GM19463 (cell line): ENCODE measurements at regions not wholly inside any gene's neighbourhood (a gene's known extent, or its start where the extent isn't known, plus 50 kb on each side); places are given as distances from the start of the nearest gene placed in this dataset.
"Not testable (repeated sequence)": the region's sequence is repeated elsewhere in the genome, so short reads cannot be mapped to it uniquely, and the experiment has no call there.

Experiments used
- ATAC-seq: cut with Tn5 transposase; IDR thresholded peaks from one replicate; pipeline ENCODE4 v1.9.1; 2021; ENCODE audit warnings: mild to moderate bottlenecking, moderate library complexity; ENCODE audit not compliant: unreplicated experiment

- ATAC-seq: no peak
Measured at GRCh38 chr13:70817576-70817975, 709.3 kb upstream of the KLHL1 start.

GRCh38 chr13:70816853-70817252, 708.6 kb upstream of the KLHL1 start:
- no peak for ATAC-seq

DNA sequence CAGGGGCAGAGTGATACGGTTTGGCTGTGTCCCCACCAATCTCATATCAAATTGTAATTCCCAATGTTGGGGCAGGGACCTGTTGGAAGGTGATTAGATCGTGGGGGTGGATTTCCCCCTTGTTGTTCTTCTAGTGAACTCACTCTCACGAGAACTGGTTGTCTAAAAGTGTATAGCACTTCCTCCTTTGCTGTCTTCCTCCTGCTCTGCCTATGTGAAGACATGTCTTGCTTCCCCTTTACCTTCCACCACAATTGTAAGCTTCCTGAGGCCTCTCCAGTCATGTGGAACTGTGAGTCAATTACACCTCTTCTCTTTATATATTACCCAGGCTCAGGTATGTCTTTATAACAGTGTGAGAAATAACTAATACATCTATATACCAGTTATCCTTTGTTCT, 706.4 kb upstream of the KLHL1 start:
- no peak for ATAC-seq

DNA sequence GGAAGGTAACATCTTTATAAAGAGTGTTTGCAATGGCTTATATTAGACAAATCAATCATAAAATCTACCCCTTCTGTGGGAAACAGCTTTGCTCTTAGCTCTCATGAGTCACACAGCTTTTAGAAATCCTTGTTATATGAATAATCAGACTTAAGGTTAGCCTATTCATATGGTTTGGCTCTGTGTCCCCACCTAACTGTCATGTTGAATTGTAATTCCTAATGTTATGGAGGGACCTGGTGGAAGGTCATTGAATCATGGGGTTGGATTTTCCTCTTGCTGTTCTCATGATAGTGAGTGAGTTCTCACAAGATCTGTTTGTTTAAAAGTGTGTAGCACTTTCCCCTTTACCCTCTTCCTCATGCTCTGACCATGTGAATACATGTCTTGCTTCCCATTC, 704.2 kb upstream of the KLHL1 start:
- ATAC-seq: no peak

- ATAC-seq: no peak
Measured at GRCh38 chr13:70809588-70809987, 701.3 kb upstream of the KLHL1 start.

GRCh38 chr13:70798385-70798784, 690.1 kb upstream of the KLHL1 start:
- ATAC-seq: no peak

GRCh38 chr13:70795484-70795883, 687.2 kb upstream of the KLHL1 start:
- no peak for ATAC-seq

DNA sequence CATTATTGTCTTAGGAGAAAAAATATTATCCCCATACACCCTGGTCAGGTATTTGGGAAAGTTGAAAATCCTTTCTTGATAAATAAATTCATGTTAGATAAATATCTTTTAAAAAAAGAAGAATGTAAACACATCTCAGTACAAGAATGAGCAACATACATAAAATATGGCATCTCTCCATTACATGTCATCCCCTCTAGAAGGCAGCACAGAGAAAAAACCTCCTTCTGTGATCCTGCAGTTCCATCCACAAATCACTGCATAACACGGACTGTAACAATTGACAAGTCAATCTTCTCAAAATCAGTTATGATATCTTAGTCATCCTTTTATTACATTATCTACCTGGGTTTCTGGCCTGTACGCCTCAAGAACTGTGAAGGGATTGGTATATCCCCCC, 683.9 kb upstream of the KLHL1 start:
- no peak for ATAC-seq

DNA sequence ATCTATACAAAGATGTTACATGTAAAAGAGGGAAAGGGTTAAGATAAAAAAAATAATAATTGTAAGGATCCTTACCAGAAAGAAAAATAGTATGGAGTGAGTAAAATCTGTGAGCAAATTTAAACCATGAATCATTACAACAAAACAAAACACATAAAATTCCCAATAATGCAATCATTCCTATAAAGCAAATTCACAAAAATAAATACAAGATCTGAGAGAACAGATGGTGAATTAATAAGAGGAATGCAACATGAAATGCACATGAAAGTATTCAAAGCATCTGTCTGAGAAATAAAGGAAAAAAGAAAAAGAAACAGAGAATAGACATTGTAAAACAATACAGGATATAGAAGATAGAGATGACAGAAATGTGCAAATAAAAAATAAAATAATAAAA, 681.5 kb upstream of the KLHL1 start:
- no peak for ATAC-seq

- ATAC-seq: no peak
Measured at GRCh38 chr13:70788074-70788473, 679.8 kb upstream of the KLHL1 start.

DNA sequence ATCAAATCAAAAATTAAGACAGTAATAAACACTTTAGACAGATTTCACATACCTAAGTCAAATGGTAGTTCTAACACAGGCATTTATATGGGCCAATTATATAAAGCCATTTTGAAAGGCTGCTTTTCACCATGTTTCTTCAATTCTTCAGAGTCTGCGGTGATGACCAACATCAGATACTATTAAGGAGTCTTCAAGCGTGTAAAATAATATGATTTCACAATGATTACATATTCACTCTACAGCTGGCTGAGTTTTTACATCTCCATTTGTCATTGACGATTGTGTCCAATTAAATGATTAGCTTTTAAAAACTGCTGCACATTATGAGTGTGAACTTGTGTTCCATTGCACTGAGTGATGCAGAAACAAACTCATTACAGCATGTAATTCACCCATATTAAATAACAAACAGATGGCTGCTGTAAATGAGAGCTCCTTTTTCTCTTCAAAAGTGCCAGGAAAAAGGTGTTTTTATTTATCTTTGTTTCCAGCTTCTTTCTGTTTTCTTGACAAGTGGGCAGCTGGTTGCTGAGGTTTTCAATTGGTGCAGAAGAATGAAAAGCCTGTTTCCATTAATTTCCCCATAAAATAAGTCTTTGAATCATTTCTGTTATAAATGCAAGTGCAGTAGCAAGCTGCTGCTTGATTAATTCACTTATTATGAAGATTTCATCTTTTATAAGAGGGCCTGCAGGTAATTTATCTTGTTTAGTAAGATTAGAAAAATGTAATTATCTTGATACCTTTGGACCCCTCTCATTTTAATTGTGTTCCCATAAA, 676.1 kb upstream of the KLHL1 start:
- ATAC-seq: no peak

- no peak for ATAC-seq
Measured at GRCh38 chr13:70769817-70770216, 661.6 kb upstream of the KLHL1 start.

GRCh38 chr13:70758932-70759331, 650.7 kb upstream of the KLHL1 start:
- ATAC-seq: no peak

GRCh38 chr13:70756088-70756487, 647.8 kb upstream of the KLHL1 start:
- ATAC-seq: no peak

DNA sequence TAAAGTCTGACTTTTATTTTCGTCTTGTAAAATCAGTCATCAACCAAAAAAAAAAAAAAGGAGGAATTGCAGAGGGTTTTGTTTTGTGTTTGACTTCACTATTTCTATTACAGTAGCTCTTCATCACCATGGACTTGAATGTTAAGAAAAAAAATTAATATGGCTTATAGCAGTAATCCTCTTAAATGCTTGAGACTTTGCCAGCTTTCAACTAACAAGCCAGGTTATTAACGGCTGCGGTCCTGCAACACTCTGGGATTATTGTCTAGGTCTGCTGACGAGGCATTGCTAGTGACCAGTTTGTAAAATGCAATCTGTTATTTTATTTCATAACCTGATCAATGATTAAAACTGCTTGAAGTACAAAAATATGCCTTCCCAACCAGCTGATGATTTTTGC, 647.2 kb upstream of the KLHL1 start:
- no peak for ATAC-seq

GRCh38 chr13:70747262-70747661, 639.0 kb upstream of the KLHL1 start:
- no peak for ATAC-seq

DNA sequence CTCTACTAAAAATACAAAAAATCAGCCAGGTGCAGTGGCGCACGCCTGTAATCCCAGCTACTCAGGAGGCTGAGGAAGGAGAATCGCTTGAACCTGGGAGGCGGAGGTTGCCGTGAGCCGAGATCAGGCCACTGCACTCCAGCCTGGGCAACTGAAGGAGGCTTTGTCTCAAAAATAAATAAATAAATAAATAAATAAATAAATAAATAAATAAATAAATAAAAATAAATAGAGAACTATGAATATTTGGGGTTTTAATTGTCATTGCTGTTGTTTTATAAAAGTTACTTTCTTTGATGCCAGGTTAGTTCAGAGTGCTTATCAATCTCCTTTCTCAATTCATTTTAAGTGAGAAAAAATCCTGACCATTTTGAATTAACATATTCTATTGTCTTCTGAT, 638.2 kb upstream of the KLHL1 start:
- ATAC-seq: not testable (repeated sequence)

GRCh38 chr13:70736622-70737317, 628.5 kb upstream of the KLHL1 start:
- no peak for ATAC-seq

DNA sequence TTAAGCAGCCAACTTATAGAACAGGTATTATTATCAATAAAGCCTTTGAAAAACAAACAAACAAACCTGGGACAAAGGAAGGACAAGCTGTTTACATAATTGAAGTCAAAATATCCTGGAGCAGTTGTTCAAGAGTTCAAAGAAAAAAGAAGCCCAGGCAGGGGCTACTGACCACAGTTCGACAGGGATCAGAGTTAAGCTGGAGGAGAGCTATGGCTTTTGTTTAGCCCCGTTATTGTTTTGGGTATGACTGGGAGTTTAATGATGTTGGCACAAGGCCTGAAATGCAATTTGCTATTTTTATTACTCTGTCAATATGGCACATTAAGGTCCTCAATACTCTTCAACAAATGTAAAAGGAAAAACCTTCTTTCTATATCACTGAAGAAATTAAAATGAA, 624.4 kb upstream of the KLHL1 start:
- no peak for ATAC-seq

GRCh38 chr13:70729369-70729768, 621.1 kb upstream of the KLHL1 start:
- ATAC-seq: no peak

DNA sequence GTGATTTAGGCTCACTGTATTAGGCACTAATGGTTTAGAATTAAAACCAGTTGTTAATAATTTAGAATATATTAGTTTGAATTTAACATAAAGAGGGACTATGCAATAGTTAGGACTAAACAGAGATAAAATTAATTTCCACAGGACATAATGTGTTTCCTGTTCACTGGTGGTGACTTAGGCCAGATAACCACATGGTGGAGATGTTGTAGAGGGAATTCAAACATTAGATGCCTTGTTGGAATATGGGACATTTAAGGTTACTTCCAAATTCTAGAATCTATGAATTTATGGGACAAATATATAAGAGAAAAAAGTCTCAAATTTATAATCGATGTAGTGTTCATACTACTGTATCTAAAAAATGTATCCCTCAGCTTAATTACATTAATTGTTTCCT, 615.5 kb upstream of the KLHL1 start:
- ATAC-seq: no peak

DNA sequence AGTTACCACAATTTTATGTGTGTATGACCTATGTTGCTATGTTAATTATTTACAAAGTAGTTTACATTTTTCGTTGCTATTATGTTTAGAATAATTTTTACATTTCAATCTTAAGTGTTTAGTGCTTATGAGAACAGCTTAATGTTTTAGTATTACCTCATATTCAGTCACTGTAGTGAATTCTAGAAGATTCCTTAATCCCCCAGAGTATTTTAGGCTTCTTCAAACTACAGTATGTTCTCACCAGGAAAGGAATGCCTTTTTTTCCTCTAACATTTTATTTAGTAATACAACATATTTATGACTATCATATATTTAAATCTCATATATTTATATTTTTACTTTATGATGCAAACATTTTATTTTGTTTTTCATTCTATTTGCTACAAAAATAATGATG, 612.1 kb upstream of the KLHL1 start:
- no peak for ATAC-seq

DNA sequence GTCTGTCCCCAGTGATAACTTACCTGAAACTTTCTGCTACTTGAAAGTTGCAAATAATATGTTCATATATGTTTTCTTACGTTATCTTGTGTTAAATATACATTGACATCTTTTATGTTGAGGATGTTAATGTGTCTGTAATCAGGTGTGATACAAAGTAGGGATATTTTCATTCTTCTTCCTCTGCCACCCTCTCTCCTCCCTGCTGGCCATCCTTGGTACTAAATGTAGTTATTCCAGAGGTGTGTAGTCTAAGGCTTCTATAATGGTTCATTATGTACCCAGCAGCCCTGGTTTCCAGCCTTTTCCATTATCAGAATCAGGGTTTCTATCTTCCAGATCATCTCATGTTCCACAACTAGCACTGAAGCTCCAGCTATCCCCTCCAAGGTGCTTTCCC, 606.7 kb upstream of the KLHL1 start:
- ATAC-seq: no peak
